Amygdala (tissue), 56 donors: ENCODE measurements at regions not wholly inside any gene's neighbourhood (a gene's known extent, or its start where the extent isn't known, plus 50 kb on each side); places are given as distances from the start of the nearest gene placed in this dataset.

Experiments used
- DNase-seq, 56 donors: peaks; one replicate each; lab custom pipeline; 2025; lab: John Stamatoyannopoulos, UW

DNA sequence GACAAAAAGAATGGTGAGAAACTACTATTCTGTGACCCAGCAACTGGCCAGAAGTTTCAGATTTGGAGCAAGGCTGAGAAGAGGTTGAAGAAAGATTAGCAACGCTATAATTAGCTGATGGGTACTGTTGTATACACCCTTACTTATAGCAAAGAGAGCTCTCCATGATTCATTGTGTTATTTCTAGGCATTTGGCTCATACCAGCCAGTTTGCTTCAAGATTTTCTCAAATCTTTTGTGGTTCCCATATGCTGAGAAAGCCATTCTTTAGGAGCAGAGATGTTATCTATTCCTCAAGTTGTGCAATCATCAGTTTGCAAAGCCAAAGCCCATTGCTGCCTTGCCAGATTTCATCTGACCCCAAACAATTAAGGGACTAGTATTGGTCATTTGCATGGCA lies 179.4 kb downstream of the ETS1 start:
- DNase-seq = no peak

DNA sequence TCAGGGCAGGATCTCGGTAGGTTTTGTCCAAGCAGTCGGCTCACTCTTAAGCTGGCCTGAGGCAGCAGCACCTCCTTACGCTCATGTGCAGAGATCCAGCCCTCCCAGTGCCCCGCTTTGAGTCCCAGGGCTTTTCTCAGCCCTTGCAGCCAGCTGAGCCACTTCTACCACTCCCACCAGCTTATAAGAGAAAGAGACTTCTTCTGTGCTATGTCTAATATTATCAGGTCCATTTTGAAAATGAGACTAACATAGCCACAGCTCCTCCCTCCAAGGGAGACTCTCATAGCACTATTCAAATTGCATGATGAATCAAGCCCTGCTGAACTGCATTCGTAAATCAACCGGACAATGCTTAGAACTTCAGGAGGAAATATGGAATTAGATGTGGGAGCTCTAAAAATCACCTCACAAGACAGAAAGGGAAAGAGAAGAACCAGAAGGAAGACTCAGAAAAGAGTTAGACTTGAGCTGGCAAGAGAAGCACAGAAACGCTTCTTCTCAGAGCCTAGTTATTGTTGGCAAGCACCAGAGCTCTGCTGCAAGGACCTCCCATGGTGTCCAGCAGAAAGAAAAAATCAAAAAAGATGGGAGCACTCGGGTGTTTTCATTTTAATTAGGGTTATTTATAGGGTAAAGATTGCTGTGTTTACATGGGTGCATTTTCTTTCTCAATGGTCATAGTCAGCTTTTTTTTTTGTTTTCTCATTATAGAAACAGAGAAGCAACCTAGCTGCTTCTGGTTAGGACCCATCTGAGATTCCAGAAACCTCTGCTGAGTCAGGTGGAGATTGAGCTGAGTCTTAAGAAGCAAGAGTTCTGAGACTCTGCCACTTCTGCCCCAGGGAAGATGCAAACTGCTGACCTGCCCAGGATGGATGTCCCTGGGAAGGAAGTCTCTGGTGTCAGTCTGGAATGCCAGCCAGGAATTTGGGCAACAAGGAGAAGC lies 181.4 kb downstream of the ETS1 start:
- DNase-seq = no peak

DNA sequence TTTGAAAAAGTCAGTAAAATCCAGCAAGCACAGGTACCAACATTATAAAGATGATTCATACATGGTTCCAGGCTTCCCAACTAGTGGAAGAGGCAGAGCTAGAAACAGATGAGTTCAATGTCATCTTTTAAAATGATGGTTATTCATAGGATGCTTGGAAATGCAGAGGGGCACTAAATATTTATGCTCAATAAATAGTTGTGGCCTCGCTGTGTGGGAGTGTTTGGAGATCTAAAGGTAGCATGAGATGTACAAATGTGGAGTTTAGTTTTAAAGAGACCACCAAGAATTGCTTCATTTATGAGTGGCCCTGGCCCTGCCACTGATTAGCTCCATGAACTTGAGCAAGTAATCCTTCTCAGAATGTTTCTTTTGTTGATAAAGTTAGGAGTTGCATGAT lies 182.2 kb downstream of the ETS1 start:
- DNase-seq = no peak

DNA sequence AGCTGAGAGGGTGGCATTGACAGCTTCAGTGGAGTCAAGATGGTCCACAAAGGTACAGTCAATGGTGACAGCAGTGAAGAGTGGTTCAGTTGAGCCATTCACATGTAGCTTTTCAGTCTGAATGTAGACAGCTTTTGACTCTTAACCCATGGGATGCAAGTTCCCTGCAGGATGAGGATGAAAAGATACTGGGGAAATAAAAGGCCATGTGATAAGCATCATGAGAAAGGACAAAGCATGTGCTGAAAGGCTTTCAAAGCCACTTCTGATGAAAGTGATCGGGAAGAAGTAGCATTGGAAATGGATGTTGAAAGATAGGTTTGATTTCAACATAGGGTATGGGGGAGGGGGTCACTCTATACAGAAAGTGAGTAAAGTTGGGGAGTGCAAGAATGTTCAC lies 182.9 kb downstream of the ETS1 start:
- DNase-seq = no peak

DNA sequence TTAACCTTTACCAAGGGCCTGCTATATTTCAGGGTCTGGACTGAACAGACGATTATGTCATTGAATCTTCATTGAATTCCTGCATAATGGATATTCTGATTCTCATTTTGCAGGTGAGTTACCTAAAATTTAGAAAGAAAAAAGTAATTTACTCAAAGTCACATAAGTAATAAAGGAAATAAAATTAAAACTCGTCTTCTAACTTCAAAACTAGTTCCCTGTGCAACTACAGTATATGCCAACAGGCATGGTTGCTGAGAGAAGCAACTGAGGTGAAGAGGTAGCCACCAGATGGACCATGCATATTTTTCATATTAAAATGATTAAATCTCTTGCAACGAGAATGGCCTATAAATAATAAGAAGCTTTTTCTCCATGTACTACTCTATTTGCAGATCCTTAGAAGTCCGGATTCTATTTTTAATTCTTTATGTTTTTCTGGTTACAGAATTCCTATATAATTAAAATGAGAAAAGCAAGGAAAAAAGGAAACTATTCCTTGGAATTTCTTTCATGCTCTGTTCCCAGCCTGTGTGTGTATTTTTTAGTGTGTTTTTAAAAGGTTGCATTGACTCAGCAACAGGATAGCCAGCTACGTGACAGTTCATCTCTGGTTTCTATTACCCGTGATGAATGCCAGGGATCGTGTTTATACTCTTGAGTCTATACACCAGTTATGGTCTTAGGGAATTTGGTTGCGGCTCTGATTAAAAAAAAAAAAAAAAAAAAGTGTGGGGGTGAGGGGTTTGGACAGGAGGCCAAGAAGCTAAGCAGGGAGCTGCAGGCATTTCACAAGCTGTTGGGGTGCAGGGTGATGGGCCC lies 186.8 kb downstream of the ETS1 start:
- DNase-seq = no peak

DNA sequence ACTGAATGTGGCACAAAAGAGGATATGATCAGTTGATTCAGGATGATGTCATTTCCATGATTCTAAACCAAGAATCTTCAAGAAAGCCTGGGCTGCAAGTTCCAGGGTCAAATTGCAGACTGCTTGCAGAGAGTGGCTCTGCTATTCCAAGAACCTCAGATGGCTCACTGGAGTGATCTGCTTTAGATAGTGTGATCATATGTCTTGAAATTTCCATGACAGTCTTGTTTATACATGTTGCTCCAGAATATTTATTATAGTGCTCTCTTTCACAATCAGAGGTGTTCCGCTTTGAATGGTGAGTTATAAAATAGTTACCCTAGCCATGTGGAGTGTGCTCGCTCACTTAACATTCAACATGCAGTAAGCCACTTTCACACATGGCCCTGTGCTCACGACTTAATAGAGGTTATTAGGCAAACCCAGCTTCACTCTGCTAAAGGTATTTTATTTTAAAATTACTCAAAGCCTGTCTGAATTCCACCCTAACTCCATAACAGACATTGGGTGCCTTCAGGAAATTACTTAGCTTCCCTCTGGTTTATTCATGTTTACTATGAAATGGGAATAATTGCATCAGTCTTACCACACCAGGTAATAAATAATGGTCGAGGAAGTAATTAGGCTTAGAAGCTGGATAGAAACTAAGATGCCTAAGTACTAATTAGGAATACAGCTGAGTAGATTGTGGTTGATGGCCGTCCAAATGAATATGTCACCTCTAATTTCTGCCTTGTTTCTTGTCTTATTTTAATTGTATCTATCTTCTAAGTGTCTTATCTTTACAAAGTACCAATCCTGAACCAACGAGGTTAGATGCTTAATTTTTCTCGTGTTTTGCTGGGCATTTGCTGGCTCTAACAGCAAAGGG lies 187.9 kb downstream of the ETS1 start:
- no peak for DNase-seq

DNA sequence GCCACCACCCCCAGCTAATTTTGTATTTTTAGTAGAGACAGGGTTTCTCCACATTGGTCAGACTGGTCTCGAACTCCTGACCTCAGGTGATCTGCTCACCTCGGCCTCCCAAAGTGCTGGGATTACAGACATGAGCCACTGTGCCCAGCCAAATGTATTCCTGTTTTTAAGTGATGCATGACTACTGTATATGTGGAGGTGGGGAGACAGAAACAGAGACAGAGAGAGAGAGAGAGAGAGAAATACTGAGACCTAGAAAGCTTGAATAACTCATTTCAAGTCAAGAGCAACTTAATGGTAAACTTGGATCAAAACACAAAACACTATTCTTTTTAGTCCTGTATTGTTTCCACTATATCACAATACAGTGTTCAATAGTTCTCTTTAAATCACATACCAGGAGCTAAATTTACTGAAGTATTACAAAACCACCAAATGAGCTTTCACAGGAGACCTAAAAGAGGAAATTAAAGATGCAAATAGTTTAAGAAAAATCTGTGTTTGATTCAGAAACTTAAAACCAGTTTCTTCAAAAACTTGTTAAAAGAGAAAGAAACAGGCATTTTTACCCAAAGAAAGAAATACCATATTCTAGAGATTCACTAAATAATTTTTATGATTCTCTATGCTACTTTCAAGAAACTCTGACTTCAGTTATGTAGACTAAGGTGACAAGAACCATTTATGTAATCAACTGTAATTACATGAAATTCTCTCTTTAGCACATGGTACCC lies 188.7 kb downstream of the ETS1 start:
- no peak for DNase-seq

DNA sequence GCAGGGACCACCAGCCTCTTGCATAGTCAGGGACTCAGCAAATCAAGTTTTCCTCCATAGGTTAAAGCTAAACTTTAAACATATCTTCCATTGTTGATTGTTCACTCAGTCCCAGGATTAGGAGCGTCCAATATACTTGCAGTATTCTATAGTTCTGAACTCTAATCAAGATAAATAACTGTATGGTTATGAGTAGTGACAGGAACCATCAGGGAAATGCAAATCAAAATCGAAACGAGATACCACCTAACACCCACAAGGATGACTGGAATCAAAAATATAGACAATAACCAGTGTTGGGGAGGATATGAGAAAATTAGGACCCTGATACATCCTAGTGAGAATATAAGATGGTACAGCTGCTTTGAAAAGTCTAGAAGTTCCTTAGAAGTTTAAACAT lies 190.0 kb downstream of the ETS1 start:
- DNase-seq = no peak

DNA sequence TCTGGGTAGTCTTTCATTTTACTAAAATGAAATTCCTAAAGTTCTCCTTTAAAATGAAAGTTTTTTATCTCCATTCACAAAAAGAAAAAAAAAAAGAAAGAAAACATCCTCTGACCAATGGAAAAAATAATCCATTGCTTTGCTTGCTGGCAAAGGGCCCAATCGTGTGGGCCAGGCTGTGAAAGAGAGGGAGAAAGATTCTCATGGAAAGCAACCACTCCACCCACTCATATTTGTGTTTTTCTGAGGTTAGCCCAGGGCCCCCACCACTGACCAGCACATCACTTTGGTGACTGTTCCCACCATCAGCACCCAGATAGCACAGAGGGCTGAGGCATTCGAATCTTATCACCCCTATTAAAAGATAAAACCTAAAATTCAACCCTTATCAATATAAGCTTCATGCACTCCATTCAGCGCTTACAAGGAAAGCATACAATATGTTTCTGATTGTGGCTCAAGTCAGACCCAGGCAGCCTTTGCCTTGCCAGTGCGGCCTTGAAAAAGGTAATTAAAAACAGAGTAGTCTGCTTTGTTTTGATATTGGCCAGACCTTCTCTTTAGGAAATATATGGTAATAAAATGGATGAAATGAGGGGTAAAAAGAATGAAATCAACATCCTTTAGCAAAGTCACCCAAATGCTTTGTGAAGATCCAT lies 192.8 kb downstream of the ETS1 start:
- DNase-seq = no peak

DNA sequence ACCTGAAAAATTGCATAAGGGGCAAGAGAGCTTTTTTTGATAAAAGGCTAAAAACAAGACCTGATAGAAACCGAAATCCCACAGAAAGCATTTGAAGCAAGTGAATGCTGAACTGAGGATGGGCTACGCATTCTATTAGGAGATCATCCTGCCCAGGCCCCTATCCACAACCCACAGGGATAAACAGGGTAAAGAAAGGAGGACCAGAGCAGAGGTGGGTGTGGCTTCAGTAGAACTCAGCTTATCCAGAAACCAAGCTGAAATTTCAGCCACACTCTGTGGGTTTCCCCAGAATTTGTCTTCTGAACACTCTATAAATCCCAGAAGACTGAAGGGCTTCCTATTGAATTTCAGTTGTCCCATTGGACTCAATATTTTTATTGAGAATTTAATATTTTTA lies 195.1 kb downstream of the ETS1 start:
- no peak for DNase-seq

DNA sequence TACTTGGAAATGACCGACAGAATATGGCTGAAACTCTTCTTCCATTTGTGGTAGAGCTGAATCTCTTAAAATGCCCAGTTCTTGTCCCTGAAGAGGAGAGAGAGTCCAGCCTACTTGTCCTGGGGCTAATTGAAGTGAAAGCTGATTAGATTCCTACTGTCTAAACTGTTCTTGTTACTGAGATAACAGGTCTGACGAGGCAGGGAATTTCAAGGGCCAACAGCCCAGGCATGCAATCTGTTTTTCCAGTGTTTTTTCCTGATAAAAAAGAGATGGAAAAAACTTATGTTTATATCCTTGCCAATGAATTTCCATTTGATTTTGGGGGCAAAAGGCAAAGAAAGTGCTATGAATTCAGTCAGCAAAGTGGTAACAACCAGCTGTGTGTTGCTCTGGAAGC lies 195.5 kb downstream of the ETS1 start:
- DNase-seq = no peak

DNA sequence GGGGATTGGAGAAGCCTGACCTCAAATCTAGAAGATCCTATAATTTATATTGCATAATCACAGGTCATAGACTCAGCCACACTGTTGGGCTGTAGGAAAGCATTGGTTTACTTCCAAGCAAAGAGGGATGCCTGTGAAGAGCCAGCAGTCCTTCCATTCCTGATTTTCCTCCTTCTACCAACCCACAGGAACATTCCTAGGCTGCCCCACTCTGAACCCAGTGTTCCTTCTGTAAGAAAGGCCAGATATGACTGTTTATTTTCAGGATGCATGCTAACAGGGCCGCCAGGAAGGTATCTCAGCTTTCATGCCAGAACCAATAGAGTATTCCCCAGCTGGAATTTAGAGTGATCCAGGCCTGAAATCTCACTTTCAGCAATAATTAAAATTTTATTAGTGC lies 197.1 kb downstream of the ETS1 start:
- no peak for DNase-seq

DNA sequence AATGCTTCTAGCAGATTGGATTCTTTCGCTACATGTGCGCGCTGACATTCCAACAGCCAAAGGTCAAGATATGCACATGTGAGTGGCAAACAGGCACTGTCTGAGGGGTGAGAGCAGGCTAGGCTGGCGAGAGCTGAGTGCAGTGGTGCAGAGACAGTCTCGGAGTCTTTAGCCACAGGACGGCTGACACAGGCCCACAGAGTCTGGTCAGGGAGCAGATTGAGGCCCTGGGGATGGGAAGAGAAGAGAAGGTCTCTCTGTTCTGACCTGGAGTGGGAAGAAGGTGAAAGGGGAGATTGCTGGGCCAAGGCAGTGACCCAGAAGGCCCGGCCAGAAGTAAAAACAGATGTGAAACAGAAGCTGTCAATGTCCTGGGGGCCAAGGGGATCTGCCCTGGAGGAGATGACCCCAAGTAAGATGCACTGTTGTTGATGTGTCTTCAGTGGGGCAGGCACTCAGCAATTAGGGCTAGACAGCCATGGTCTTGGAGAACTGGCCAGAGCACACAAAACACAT lies 197.8 kb downstream of the ETS1 start:
- no peak for DNase-seq

DNA sequence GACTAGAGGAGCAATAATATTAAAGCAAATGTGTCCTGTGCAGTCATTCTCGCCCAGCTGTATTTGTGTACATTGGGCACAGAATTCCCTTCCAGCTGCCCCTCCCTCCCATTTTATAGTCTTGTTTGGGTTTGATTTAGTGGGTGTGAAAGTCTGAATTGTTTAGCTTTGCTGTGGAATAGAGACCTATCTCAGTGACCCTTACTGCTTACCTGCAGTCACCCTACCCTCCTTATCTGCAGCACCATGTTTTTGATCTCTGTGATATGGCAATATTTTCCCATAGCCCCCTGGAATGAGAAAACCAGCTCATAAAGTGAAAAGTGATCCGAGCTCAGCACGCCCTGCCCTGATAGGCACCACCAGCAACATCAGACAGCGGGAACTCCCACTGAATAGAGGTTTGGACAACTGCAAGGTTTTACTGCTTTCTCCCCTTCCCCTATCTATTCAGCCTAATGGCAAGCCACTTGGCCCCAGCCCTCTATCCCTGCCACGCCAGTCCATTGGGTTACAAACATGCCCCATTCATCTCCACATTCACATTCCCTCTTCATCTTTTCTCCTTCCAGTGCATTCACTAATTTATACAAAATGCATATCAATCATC lies 199.0 kb downstream of the ETS1 start:
- DNase-seq = no peak

DNA sequence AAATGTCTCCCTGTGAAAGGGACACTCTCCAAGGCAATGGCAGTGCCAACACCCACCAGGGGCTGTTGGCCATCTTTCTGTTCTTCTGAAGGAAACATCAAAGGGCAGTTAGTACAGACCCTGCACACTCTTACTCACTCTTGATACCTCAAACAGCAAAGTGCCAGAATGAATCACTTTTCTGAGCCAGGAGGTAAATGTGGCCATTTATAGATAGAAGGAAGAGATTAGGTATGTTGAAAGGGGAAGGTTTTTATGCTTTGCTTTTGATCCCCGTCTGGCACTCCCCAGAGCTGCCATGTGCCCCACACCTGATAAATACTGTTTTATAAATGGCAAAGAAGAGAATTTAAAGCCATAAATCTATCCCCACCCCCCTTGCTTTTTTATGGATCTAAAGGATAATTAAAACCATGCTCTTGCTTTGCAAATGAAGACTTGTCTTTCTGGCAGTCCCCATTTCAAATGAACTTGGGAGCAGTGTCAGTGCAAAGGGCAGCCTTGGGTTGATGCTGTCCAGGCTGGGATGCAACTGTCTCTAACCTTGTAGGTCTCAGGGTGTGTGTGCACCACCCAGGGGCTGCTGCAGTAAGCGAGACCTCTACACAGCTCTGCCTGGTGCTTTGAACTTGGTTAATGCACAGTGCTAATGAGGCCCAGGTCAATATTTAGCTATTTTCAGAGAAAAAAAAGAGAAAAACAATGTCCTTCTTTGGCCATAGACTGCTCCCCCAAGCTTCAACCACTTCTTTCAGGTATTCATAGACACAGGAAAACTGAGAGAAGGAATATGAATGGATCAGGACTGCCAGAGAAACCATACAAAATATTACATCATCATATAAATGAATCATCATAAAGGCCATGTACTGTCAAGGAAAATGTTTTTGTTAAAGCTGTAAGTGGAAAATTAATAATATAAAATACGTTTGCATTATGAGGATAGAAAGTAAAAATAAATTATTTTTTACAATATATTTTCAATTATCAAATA lies 207.5 kb downstream of the ETS1 start:
- DNase-seq = no peak

DNA sequence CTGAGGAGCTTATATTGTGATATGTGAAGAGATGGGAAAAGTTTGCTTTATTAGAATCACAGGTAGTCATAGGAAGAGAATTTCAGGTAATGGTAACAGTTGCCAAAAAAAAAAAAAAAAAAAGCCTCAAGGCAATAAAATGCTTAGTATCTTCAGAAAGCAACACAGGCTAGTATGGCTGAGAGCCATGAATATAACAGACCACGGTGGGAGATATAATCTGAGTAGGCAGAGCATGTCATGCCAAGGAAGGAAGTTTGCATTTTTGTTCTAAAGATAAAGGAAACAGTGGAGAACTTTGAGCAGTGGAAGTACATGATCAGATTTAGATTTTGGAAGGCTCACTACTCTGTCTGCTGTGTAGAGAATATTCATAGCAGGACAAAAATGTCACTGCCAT lies 211.4 kb downstream of the ETS1 start:
- DNase-seq = no peak

DNA sequence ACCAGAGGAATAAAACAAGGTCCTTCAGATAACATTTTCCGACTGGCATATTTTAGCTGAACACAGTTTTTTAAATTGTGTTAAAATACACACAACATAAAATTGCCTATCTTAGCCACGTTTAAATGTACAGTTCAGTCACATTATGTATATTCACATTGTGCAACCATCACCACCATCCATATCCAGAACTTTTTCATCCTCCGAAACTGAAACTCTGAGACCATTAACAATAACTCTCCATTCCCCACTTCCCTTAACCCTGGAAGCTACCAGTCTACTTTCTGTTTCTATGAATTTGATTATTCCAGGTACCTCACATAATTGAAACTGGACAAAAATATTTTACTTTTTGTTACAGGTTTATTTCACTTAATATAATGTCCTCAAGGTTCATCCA lies 213.3 kb downstream of the ETS1 start:
- no peak for DNase-seq

DNA sequence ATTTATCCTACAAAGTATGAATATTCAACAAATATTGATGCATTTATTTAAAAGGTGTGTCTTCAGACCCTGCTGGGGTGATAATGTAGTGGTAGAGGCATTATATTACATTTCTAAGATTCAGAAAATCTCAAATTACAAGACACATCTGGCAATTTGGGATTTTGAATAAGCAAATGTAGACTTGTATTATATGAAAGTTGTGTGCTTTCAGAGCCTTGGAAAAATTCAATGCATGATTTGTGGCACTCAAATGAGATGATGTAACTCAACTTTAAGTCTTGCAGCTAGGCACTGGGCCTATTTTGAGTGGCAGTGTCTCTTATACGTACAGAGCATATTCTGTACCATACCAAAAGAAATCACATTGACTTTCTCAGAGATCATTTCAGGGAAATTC lies 214.4 kb downstream of the ETS1 start:
- DNase-seq = no peak
